IMR-90 (cell line): ENCODE measurements at regions not wholly inside any gene's neighbourhood (a gene's known extent, or its start where the extent isn't known, plus 50 kb on each side); places are given as distances from the start of the nearest gene placed in this dataset.

Source experiments
- ATAC-seq: fragments of 200-7000 bp; cut with Tn5 transposase; 2 replicates; pipeline ENCODE4 v1.9.1; 2020; ENCODE audit warnings: low read depth, mild to moderate bottlenecking, moderate library complexity
- BruUV-seq: library from RNA; stranded (reverse); fragments of 400-500 nt; replicated peaks from 2 replicates; lab custom pipeline; 2021; lab: Mats Ljungman, UMichigan
- CTCF ChIA-PET: fragments of 300-600 bp; formaldehyde crosslinking; extraction: SDS; loops from one replicate; lab custom pipeline; 2021; ENCODE audit warnings: antibody characterized with exemption; lab: Yijun Ruan, JAX
- POLR2A ChIA-PET: fragments of 300-600 bp; sonication (Branson Sonifier 250); formaldehyde crosslinking; loops from one replicate; lab custom pipeline; 2022; ENCODE audit warnings: antibody characterized with exemption; ENCODE audit not compliant: unreplicated experiment; lab: Charles Lee
- DNase-seq: peaks from one replicate; pipeline ENCODE4 v3.0.0; 2013
- H2AFZ ChIP-seq: replicated peaks from 2 replicates; pipeline ENCODE3; 2013; ENCODE audit warnings: low read length, mild to moderate bottlenecking; ENCODE audit not compliant: poor library complexity
- H2AK5ac ChIP-seq: 2 replicates; pipeline ENCODE4 v1.6.1; 2013; ENCODE audit warnings: low read depth, low read length, inconsistent platforms
- H2AK9ac ChIP-seq: replicated peaks from 2 replicates; pipeline ENCODE3; 2013; ENCODE audit warnings: mild to moderate bottlenecking, low read depth, low read length, moderate library complexity; ENCODE audit not compliant: poor library complexity
- H2BK120ac ChIP-seq: 2 replicates; pipeline ENCODE4 v1.6.1; 2013; ENCODE audit warnings: low read depth, low read length, inconsistent platforms
- H2BK15ac ChIP-seq: 3 replicates; pipeline ENCODE4 v1.6.1; 2013; ENCODE audit warnings: low read depth, low read length, inconsistent platforms
- H2BK20ac ChIP-seq: 2 replicates; pipeline ENCODE4 v1.6.1; 2013; ENCODE audit warnings: low read depth, mild to moderate bottlenecking, inconsistent platforms, low read length, moderate library complexity
- H2BK5ac ChIP-seq: 2 replicates; pipeline ENCODE4 v1.6.1; 2013; ENCODE audit warnings: mild to moderate bottlenecking, low read depth, low read length, inconsistent platforms; ENCODE audit not compliant: poor library complexity, severe bottlenecking
- H3K14ac ChIP-seq: replicated peaks from 2 replicates; pipeline ENCODE4 v1.6.1; 2013; ENCODE audit warnings: low read depth, low read length, inconsistent platforms
- H3K18ac ChIP-seq: 2 replicates; pipeline ENCODE4 v1.6.1; 2013; ENCODE audit warnings: low read depth, low read length, control low read depth
- H3K23ac ChIP-seq: 2 replicates; pipeline ENCODE4 v1.6.1; 2013; ENCODE audit warnings: low read depth, low read length, inconsistent platforms
- H3K27ac ChIP-seq: 2 replicates; pipeline ENCODE4 v1.5.1; 2013; ENCODE audit warnings: mild to moderate bottlenecking, control low read depth, low read length; ENCODE audit not compliant: insufficient read depth
- H3K27me3 ChIP-seq: 2 replicates; pipeline ENCODE4 v1.6.1; 2013; ENCODE audit warnings: low read length; ENCODE audit not compliant: control insufficient read depth, insufficient read depth
- H3K36me3 ChIP-seq: 2 replicates; pipeline ENCODE4 v1.6.1; 2013; ENCODE audit warnings: low read length, mixed read lengths; ENCODE audit not compliant: control insufficient read depth, insufficient read depth
- H3K4ac ChIP-seq: 2 replicates; pipeline ENCODE4 v1.6.1; 2013; ENCODE audit warnings: low read depth, low read length, inconsistent platforms
- H3K4me1 ChIP-seq: 2 replicates; pipeline ENCODE4 v1.6.1; 2013; ENCODE audit warnings: low read length, mixed read lengths; ENCODE audit not compliant: control insufficient read depth, insufficient read depth
- H3K4me2 ChIP-seq: 2 replicates; pipeline ENCODE4 v1.6.1; 2013; ENCODE audit warnings: low read depth, mild to moderate bottlenecking, control low read depth, low read length, moderate library complexity
- H3K4me3 ChIP-seq: 2 replicates; pipeline ENCODE4 v1.5.1; 2013; ENCODE audit warnings: low read depth, mild to moderate bottlenecking, control low read depth, low read length, moderate library complexity; ENCODE audit not compliant: insufficient read depth
- H3K56ac ChIP-seq: 2 replicates; pipeline ENCODE4 v1.6.1; 2013; ENCODE audit warnings: low read length, inconsistent platforms; ENCODE audit not compliant: insufficient read depth; ENCODE audit errors: extremely low read depth
- H3K79me1 ChIP-seq, 2 experiments: 2 replicates each; pipeline ENCODE4 v1.6.1; 2013; ENCODE audit warnings: low read length in 2 of 2, inconsistent platforms in 1 of 2, low read depth in 1 of 2
- H3K9ac ChIP-seq: 2 replicates; pipeline ENCODE4 v1.6.1; 2013; ENCODE audit warnings: low read depth, low read length, control low read depth
- H3K9me1 ChIP-seq: 2 replicates; pipeline ENCODE4 v1.6.1; 2013; ENCODE audit warnings: low read length, inconsistent platforms; ENCODE audit not compliant: insufficient read depth
- H3K9me3 ChIP-seq: 2 replicates; pipeline ENCODE4 v1.6.1; 2013; ENCODE audit warnings: low read length; ENCODE audit not compliant: control insufficient read depth, insufficient read depth
- H4K20me1 ChIP-seq: 2 replicates; pipeline ENCODE4 v1.6.1; 2013; ENCODE audit warnings: low read length, inconsistent platforms; ENCODE audit not compliant: insufficient read depth
- H4K5ac ChIP-seq: 2 replicates; pipeline ENCODE4 v1.6.1; 2013; ENCODE audit warnings: mild to moderate bottlenecking, low read depth, low read length, control low read depth
- H4K8ac ChIP-seq, 2 experiments: 2 replicates each; pipeline ENCODE4 v1.6.1; 2013; ENCODE audit warnings: low read depth in 2 of 2, low read length in 2 of 2, control low read depth in 1 of 2, inconsistent platforms in 1 of 2
- H4K91ac ChIP-seq: 2 replicates; pipeline ENCODE4 v1.6.1; 2013; ENCODE audit warnings: low read depth, low read length, inconsistent platforms; ENCODE audit not compliant: insufficient read depth
- CEBPB ChIP-seq: IDR thresholded peaks from 2 replicates; pipeline ENCODE4 v1.6.1; 2012; ENCODE audit warnings: low read depth, low read length, improper control_type of control experiment
- CTCF ChIP-seq: conservative IDR thresholded peaks from 2 replicates; pipeline ENCODE4 v1.5.1; 2012; ENCODE audit warnings: mild to moderate bottlenecking, low read depth, low read length, improper control_type of control experiment
- ELK1 ChIP-seq: fragments of 150-350 bp; IDR thresholded peaks from 2 replicates; pipeline ENCODE4 v1.6.1; 2016; ENCODE audit warnings: low read depth, mild to moderate bottlenecking, low read length, moderate library complexity, borderline replicate concordance
- FOS ChIP-seq: fragments of 150-350 bp; IDR thresholded peaks from 2 replicates; pipeline ENCODE4 v1.6.1; 2016; ENCODE audit warnings: low read depth, low read length
- MAFK ChIP-seq: IDR thresholded peaks from 2 replicates; pipeline ENCODE4 v1.6.1; 2012; ENCODE audit warnings: low read depth, low read length, improper control_type of control experiment
- MXI1 ChIP-seq: IDR thresholded peaks from 2 replicates; pipeline ENCODE4 v1.6.1; 2012; ENCODE audit warnings: low read depth, mild to moderate bottlenecking, low read length, moderate library complexity, borderline replicate concordance
- NFE2L2 ChIP-seq: fragments of 150-350 bp; IDR thresholded peaks from 2 replicates; pipeline ENCODE4 v1.6.1; 2016; ENCODE audit warnings: low read depth, mild to moderate bottlenecking, low read length
- POLR2A ChIP-seq: IDR thresholded peaks from 2 replicates; pipeline ENCODE4 v1.6.1; 2012; ENCODE audit warnings: mild to moderate bottlenecking, low read depth, low read length
- RCOR1 ChIP-seq: IDR thresholded peaks from 2 replicates; pipeline ENCODE4 v1.6.1; 2012; ENCODE audit warnings: mild to moderate bottlenecking, low read length, improper control_type of control experiment; ENCODE audit not compliant: insufficient replicate concordance
- SMC3 ChIP-seq: fragments of 150-350 bp; IDR thresholded peaks from 2 replicates; pipeline ENCODE4 v1.6.1; 2016; ENCODE audit warnings: low read depth, mild to moderate bottlenecking, antibody characterized with exemption, low read length, moderate library complexity
- WGBS, 2 experiments: methylation state at CpG; one replicate each; pipeline versions ENCODE4 v1.1.5 to v1.1.7; 2013; ENCODE audit warnings: missing lambda C conversion rate in 2 of 2; ENCODE audit not compliant: insufficient read length in 1 of 2; ENCODE audit errors: extremely low coverage in 2 of 2; 5-methylcytosine and 5-hydroxymethylcytosine counted together
- dilution Hi-C: fragments of 300-500 bp; cut with HindIII; formaldehyde crosslinking; loops from one replicate; pipeline ENCODE4 v1.14.3; 2018; ENCODE audit warnings: low sequenced_read_pairs; ENCODE audit not compliant: unreplicated experiment
- in situ Hi-C: fragments of 300-500 bp; cut with MboI; formaldehyde crosslinking; loops from 3 replicates; pipeline ENCODE4 v1.14.3; 2019; ENCODE audit warnings: low sequenced_read_pairs, inconsistent platforms, mixed read lengths
- intact Hi-C: fragments of 100-400 bp; cut with micrococcal nuclease; formaldehyde crosslinking; loops from 2 replicates; pipeline ENCODE4 v1.10.0; 2022
- TF ChIP-seq, protein P1 (sequence below): fragments of 150-350 bp; IDR thresholded peaks from 2 replicates; pipeline ENCODE4 v1.6.1; 2017; ENCODE audit warnings: mild to moderate bottlenecking, antibody characterized with exemption, low read length, low read depth

GRCh38 chr17:79136596-79136995 lies 62.0 kb downstream of the ENGASE start:
- Histone ChIP-seq H4K20me1 (no peaks in the 10 kb centered on the region), H3K9me3 (no peaks in the 10 kb centered on the region), H3K27me3 (peaks cover 20% of the 10 kb centered on the region; the same call in 1 of the 2 replicates), H2AFZ (no peak overlapping the region), H3K4me2 (no peak overlapping the region), H3K18ac (no peak overlapping the region), H3K79me1 (no peaks in the 10 kb centered on the region), H2BK5ac (no peak overlapping the region), H3K14ac (no peak overlapping the region), H4K8ac (no peak overlapping the region), H2BK120ac (no peak overlapping the region), H3K4me3 (no peak overlapping the region), H3K23ac (no peak overlapping the region), H3K4ac (no peak overlapping the region), H3K56ac (no peak overlapping the region), H3K36me3 (no peaks in the 10 kb centered on the region), H4K5ac (no peak overlapping the region), H2BK15ac (no peak overlapping the region), H3K9ac (no peak overlapping the region), H3K27ac (no peak overlapping the region), H3K9me1 (no peaks in the 10 kb centered on the region), H4K91ac (no peak overlapping the region), H3K4me1 (no peaks in the 10 kb centered on the region), H2AK5ac (no peak overlapping the region), H2BK20ac (no peak overlapping the region), H2AK9ac (no peak overlapping the region)
- TF ChIP-seq RCOR1: no peak
- no peak for TF ChIP-seq MAFK
- TF ChIP-seq CEBPB: no peak
- no peak for TF ChIP-seq ELK1
- no peak for TF ChIP-seq MXI1
- TF ChIP-seq, protein P1, sequence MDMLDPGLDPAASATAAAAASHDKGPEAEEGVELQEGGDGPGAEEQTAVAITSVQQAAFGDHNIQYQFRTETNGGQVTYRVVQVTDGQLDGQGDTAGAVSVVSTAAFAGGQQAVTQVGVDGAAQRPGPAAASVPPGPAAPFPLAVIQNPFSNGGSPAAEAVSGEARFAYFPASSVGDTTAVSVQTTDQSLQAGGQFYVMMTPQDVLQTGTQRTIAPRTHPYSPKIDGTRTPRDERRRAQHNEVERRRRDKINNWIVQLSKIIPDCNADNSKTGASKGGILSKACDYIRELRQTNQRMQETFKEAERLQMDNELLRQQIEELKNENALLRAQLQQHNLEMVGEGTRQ: no peak
- no peak for TF ChIP-seq CTCF
- no peak for TF ChIP-seq SMC3
- TF ChIP-seq FOS: no peak
- TF ChIP-seq NFE2L2: no peak
- TF ChIP-seq POLR2A: no peak
- DNase-seq (no peak), ATAC-seq (no peak)
- BruUV-seq: no TSS peak
- intact Hi-C loops (no loop called here), dilution Hi-C loops (no loop called here), in situ Hi-C loops (no loop called here)
- CTCF ChIA-PET: no interaction called here
- 29% methylated on average over 7 of the region's 10 CpGs; no CpG with 5 or more reads in 1 of the 2 experiments for WGBS, 2 experiments
- POLR2A ChIA-PET: no interaction called here
